ENCODE measurements at regions not wholly inside any gene's neighbourhood (a gene's known extent, or its start where the extent isn't known, plus 50 kb on each side); places are given as distances from the start of the nearest gene placed in this dataset.

- no peak for TF ChIP-seq MAZ (IDR thresholded peaks at IDR 0.05; ENCODE audit: borderline replicate concordance, low read depth, low read length)
- no peak for TF ChIP-seq FOS (IDR thresholded peaks at IDR 0.05; ENCODE audit: low read depth, low read length)
- no peak for TF ChIP-seq CHD1 (IDR thresholded peaks at IDR 0.05; ENCODE audit: low read depth, low read length)
- no peak for TF ChIP-seq POLR2A (IDR thresholded peaks at IDR 0.05; ENCODE audit: low read depth, low read length)
- no peak for TF ChIP-seq RCOR1 (IDR thresholded peaks at IDR 0.05; ENCODE audit: insufficient replicate concordance, low read length)
- no peak for TF ChIP-seq MXI1 (IDR thresholded peaks at IDR 0.05; ENCODE audit: borderline replicate concordance, low read depth, low read length)
- TF ChIP-seq, protein P1, sequence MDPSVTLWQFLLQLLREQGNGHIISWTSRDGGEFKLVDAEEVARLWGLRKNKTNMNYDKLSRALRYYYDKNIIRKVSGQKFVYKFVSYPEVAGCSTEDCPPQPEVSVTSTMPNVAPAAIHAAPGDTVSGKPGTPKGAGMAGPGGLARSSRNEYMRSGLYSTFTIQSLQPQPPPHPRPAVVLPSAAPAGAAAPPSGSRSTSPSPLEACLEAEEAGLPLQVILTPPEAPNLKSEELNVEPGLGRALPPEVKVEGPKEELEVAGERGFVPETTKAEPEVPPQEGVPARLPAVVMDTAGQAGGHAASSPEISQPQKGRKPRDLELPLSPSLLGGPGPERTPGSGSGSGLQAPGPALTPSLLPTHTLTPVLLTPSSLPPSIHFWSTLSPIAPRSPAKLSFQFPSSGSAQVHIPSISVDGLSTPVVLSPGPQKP (IDR thresholded peaks at IDR 0.05; ENCODE audit: borderline replicate concordance, low read depth, low read length), result no peak
- TF ChIP-seq RAD21 (IDR thresholded peaks at IDR 0.05; ENCODE audit: low read length), result no peak
- no peak for TF ChIP-seq MAFK (IDR thresholded peaks at IDR 0.05; ENCODE audit: low read depth, low read length)
- TF ChIP-seq, protein P2, sequence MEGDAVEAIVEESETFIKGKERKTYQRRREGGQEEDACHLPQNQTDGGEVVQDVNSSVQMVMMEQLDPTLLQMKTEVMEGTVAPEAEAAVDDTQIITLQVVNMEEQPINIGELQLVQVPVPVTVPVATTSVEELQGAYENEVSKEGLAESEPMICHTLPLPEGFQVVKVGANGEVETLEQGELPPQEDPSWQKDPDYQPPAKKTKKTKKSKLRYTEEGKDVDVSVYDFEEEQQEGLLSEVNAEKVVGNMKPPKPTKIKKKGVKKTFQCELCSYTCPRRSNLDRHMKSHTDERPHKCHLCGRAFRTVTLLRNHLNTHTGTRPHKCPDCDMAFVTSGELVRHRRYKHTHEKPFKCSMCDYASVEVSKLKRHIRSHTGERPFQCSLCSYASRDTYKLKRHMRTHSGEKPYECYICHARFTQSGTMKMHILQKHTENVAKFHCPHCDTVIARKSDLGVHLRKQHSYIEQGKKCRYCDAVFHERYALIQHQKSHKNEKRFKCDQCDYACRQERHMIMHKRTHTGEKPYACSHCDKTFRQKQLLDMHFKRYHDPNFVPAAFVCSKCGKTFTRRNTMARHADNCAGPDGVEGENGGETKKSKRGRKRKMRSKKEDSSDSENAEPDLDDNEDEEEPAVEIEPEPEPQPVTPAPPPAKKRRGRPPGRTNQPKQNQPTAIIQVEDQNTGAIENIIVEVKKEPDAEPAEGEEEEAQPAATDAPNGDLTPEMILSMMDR (conservative IDR thresholded peaks at IDR 0.05; ENCODE audit: low read depth, low read length), result no peak
- no peak for TF ChIP-seq RFX5 (IDR thresholded peaks at IDR 0.05; ENCODE audit: low read depth, low read length)
- TF ChIP-seq, protein P3, sequence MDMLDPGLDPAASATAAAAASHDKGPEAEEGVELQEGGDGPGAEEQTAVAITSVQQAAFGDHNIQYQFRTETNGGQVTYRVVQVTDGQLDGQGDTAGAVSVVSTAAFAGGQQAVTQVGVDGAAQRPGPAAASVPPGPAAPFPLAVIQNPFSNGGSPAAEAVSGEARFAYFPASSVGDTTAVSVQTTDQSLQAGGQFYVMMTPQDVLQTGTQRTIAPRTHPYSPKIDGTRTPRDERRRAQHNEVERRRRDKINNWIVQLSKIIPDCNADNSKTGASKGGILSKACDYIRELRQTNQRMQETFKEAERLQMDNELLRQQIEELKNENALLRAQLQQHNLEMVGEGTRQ (IDR thresholded peaks at IDR 0.05; ENCODE audit: low read depth, low read length), result no peak
- TF ChIP-seq CEBPB (IDR thresholded peaks at IDR 0.05; ENCODE audit: low read depth, low read length), result no peak
- no peak overlapping the region for H2AK5ac ChIP-seq (ENCODE audit: low read depth, low read length)
- H2BK5ac ChIP-seq (ENCODE audit: low read depth, low read length, poor library complexity, severe bottlenecking), result no peak overlapping the region
- no peak overlapping the region for H2BK20ac ChIP-seq (ENCODE audit: low read depth, low read length)
- no TSS peak for BruUV-seq (replicated peaks)
- no peak overlapping the region for H3K4me3 ChIP-seq (ENCODE audit: insufficient read depth, low read depth, low read length)
- H3K36me3 ChIP-seq (ENCODE audit: control insufficient read depth, insufficient read depth, low read length), result no peaks in the 10 kb centered on the region
- no peak overlapping the region for H2AK9ac ChIP-seq (replicated peaks; ENCODE audit: low read depth, low read length, poor library complexity)
- DNase-seq, result no peak
- H3K56ac ChIP-seq (ENCODE audit: extremely low read depth, insufficient read depth, low read length), result no peak overlapping the region
- no peaks in the 10 kb centered on the region for H3K4me1 ChIP-seq (ENCODE audit: control insufficient read depth, insufficient read depth, low read length)
- H2AFZ ChIP-seq (replicated peaks; ENCODE audit: low read length, poor library complexity), result no peak overlapping the region
- H3K27ac ChIP-seq (ENCODE audit: insufficient read depth, low read length), result no peak overlapping the region
- H3K79me1 ChIP-seq (ENCODE audit: low read depth in 1 of 2, low read length in 2 of 2), result no peaks in the 10 kb centered on the region
- no peak overlapping the region for H3K4ac ChIP-seq (ENCODE audit: low read depth, low read length)
- intact Hi-C loops (cut with micrococcal nuclease), result no loop called here
- H3K4me2 ChIP-seq (ENCODE audit: low read depth, low read length), result no peak overlapping the region
- no peak for ATAC-seq (ENCODE audit: low read depth)
- no peak overlapping the region for H4K5ac ChIP-seq (ENCODE audit: low read depth, low read length)
- no peaks in the 10 kb centered on the region; the same call in 1 of the 2 replicates for H3K9me3 ChIP-seq (ENCODE audit: control insufficient read depth, insufficient read depth, low read length)
- no peak overlapping the region for H2BK15ac ChIP-seq (ENCODE audit: low read depth, low read length)
- no peak overlapping the region for H3K9ac ChIP-seq (ENCODE audit: low read depth, low read length)
- in situ Hi-C loops (cut with MboI; ENCODE audit: low sequenced_read_pairs), result no loop called here
- ChIA-PET POLR2A (ENCODE audit: unreplicated experiment) (no interaction called here), CTCF (no interaction called here)
- no peaks in the 10 kb centered on the region for H3K9me1 ChIP-seq (ENCODE audit: insufficient read depth, low read length)
- H2BK120ac ChIP-seq (ENCODE audit: low read depth, low read length), result no peak overlapping the region
- H3K23ac ChIP-seq (ENCODE audit: low read depth, low read length), result no peak overlapping the region
- no peaks in the 10 kb centered on the region for H4K20me1 ChIP-seq (ENCODE audit: insufficient read depth, low read length)
- no peak overlapping the region for H3K14ac ChIP-seq (replicated peaks; ENCODE audit: low read depth, low read length)
- H4K8ac ChIP-seq (ENCODE audit: low read depth in 2 of 2, low read length in 2 of 2), result no peak overlapping the region
- H3K27me3 ChIP-seq (ENCODE audit: control insufficient read depth, insufficient read depth, low read length), result no peaks in the 10 kb centered on the region
- dilution Hi-C loops (cut with HindIII; ENCODE audit: low sequenced_read_pairs, unreplicated experiment), result no loop called here
- no peak overlapping the region for H4K91ac ChIP-seq (ENCODE audit: insufficient read depth, low read depth, low read length)
- H3K18ac ChIP-seq (ENCODE audit: low read depth, low read length), result no peak overlapping the region
Measured at GRCh38 chr4:115274545-115274944, 161.1 kb upstream of the NDST4 start.

Measured in IMR-90 (cell line).